GM19023 (cell line): ENCODE measurements at regions not wholly inside any gene's neighbourhood (a gene's known extent, or its start where the extent isn't known, plus 50 kb on each side); places are given as distances from the start of the nearest gene placed in this dataset.

Experiments
- ATAC-seq: cut with Tn5 transposase; IDR thresholded peaks from one replicate; pipeline ENCODE4 v1.9.1; 2021; ENCODE audit warnings: mild to moderate bottlenecking, moderate library complexity; ENCODE audit not compliant: unreplicated experiment

GRCh38 chr2:217031445-217031844, 171.6 kb upstream of the TNP1 start:
- ATAC-seq: no peak

- ATAC-seq: no peak
These were observed 170.2 kb upstream of the TNP1 start for GRCh38 chr2:217030081-217030480.

- ATAC-seq: no peak
These were observed 168.3 kb upstream of the TNP1 start for GRCh38 chr2:217028128-217028527.

- ATAC-seq: no peak
These were observed 167.6 kb upstream of the TNP1 start for GRCh38 chr2:217027414-217027813.

- ATAC-seq: no peak
These were observed 166.7 kb upstream of the TNP1 start for GRCh38 chr2:217026569-217026968.

GRCh38 chr2:217026161-217026560, 166.3 kb upstream of the TNP1 start:
- ATAC-seq: no peak

- ATAC-seq: no peak
These were observed 163.7 kb upstream of the TNP1 start for GRCh38 chr2:217023611-217024010.

- no peak for ATAC-seq
These were observed 157.8 kb upstream of the TNP1 start for GRCh38 chr2:217017456-217018252.

GRCh38 chr2:217016796-217017419, 157.0 kb upstream of the TNP1 start:
- ATAC-seq: no peak

GRCh38 chr2:217014328-217015105, 154.7 kb upstream of the TNP1 start:
- no peak for ATAC-seq

GRCh38 chr2:217013926-217014325, 154.1 kb upstream of the TNP1 start:
- no peak for ATAC-seq

- ATAC-seq: no peak
These were observed 151.7 kb upstream of the TNP1 start for GRCh38 chr2:217011576-217011975.

GRCh38 chr2:217010173-217010572, 150.3 kb upstream of the TNP1 start:
- no peak for ATAC-seq

GRCh38 chr2:217008794-217009193, 148.9 kb upstream of the TNP1 start:
- no peak for ATAC-seq

GRCh38 chr2:217006217-217006616, 146.4 kb upstream of the TNP1 start:
- no peak for ATAC-seq

GRCh38 chr2:217004656-217005055, 144.8 kb upstream of the TNP1 start:
- ATAC-seq: no peak

- ATAC-seq: no peak
These were observed 141.9 kb upstream of the TNP1 start for GRCh38 chr2:217001740-217002139.

- ATAC-seq: no peak
These were observed 140.5 kb upstream of the TNP1 start for GRCh38 chr2:217000406-217000805.

GRCh38 chr2:216996279-216996845, 136.5 kb upstream of the TNP1 start:
- no peak for ATAC-seq

GRCh38 chr2:216994353-216994854, 134.5 kb upstream of the TNP1 start:
- ATAC-seq: no peak

- ATAC-seq: no peak
These were observed 132.3 kb upstream of the TNP1 start for GRCh38 chr2:216992056-216992675.
